HG02642 (cell line): ENCODE measurements at regions not wholly inside any gene's neighbourhood (a gene's known extent, or its start where the extent isn't known, plus 50 kb on each side); places are given as distances from the start of the nearest gene placed in this dataset.

Experiments
- ATAC-seq: cut with Tn5 transposase; IDR thresholded peaks from one replicate; pipeline ENCODE4 v1.9.1; 2021; ENCODE audit warnings: mild to moderate bottlenecking; ENCODE audit not compliant: unreplicated experiment, poor library complexity

GRCh38 chr22:22045571-22046335, 63.2 kb upstream of the TOP3B start:
- no peak for ATAC-seq

DNA sequence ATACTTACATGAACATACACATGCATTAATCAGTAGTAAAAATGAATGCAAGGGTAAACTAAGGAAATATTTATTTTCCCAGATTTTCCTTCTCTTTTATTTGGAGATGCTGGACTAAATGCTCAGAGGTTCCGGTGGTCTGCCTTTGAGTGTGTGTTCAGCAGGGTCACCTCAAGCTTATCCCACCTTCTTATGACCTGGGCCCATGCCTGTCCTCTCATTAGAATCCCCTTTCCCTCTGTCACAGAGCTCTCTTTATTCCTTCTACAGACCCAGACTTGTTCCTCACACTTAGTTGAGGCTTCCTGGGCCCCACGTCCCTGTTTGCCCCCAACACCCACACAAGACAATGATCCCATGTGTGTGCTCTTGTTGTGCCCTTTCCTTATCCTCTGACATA, 61.6 kb upstream of the TOP3B start:
- ATAC-seq = no peak

- no peak for ATAC-seq
Observed at GRCh38 chr22:22043296-22044078, 60.9 kb upstream of the TOP3B start.

DNA sequence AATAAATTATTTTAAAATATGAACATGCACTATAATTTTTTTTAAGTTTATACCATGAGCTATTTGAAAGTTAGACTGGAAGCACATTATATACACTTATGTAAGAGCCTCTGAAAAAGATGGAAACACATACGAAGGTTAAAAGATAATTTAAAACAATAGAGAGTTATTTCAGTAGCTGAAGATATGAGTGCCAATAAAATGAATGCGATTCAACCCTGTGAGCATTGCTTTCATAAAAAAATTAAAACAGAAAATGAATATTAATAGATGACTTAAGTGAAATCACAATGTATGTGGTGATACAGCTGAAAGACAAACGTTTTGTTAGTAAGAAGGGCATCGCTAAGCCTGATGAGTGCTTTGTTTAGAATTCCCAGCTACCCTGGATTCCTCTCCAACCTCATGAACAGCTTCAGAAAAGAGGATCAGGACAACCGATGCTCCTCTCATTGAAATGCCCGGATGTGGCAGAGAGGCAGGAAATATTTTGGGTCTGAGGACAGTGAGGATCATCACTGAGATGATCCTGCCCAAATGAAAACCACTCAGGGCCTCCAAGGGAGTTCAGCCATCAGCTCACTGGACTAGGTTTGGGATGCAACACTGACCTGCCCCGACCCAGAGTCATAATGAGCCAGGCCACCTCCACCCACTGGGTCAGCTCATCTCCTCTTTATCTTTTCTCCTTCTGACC, 60.2 kb upstream of the TOP3B start:
- no peak for ATAC-seq

GRCh38 chr22:22042009-22042408, 59.4 kb upstream of the TOP3B start:
- no peak for ATAC-seq

GRCh38 chr22:22040908-22041307, 58.3 kb upstream of the TOP3B start:
- ATAC-seq = no peak

DNA sequence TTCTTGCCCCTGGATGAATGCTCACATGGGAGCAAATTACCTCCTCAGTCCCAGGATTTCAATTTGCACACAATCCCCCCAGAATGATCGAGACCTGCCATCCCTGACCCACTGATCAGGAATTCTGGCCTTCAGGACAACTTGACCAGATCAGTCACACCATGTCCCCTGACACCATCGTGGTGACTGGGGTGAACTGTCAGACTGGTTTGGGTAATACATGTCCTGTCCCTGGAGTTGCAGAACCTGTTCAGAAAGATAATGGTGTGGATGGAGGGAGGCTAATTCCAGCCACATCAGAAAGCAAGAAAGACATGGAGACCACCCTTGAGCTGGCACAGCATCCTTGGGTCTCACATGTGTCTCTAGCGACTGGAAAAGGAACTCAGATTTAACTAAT, 57.9 kb upstream of the TOP3B start:
- ATAC-seq = no peak

DNA sequence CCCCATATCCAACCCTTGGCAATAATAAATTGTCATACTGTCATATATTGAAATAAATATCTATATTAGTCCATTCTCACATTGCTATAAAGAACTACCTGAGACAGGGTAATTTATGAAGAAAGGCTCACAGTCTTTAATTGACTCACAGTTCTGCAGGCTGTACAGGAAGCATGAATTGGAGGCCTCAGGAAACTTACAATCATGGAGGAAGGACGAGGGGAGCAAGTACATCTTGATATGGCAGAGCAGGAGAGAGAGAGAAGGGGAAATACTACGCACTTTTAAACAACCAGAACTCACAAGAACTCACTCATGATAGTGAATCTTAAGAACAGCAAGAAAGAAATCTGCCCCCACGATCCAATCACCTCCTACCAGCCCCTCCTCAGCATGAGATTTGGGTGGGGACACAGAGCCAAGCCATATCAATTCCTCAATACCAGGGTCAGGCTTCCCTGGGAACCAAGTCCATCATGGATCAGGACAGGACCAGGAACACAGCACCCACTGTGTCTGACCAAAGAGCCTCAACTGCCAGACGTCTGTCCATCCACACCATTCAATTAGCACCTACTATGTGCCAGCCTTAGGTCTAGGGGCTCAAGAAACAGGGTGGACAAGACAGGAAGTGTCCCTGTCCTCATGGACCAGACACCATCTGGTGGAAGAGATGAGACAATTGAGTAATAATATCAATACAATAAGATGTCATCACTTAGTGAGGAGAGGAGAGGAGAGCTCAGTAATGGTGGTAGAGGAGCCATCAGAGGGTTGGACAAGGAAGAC, 56.9 kb upstream of the TOP3B start:
- no peak for ATAC-seq

GRCh38 chr22:22038178-22038880, 55.7 kb upstream of the TOP3B start:
- no peak for ATAC-seq

DNA sequence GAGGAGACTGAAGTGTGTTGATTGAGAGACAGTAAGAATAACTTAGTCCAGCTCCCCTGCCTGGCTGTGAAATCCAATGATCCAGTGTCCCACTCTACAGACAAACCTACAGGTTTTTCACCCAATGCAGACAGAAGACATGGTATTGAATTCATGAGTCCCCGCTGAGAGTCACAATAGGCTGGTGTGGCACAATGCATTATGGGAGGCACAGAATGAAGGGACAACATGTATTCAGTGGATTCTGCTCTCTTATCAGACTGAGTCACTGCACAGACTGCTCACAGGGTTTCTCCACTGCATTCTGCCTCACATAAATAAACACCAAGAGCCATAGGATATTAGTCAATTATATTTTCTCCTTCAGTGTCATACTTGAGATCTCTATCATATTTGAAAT, 55.2 kb upstream of the TOP3B start:
- ATAC-seq = no peak

DNA sequence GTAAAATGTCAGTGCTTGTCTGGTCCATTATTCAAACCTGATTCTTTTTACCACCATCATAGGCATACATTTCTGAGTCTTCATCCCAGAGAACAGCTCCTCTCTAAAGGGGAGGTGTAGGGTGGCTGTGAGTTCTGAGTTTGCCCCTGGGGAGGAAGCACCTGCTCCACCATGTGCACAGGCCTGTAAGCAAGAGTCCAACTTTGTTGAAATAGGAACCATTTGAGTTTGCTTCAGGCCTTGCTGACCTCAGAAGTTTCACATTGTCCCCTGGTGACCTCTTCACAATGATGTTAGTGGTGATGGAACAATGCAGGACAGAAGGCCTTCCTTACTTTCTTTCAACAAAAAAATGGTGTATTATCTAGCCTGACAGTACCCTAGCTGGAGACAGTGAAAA, 54.6 kb upstream of the TOP3B start:
- ATAC-seq = no peak

- ATAC-seq = no peak
Observed at GRCh38 chr22:22036588-22036987, 54.0 kb upstream of the TOP3B start.

DNA sequence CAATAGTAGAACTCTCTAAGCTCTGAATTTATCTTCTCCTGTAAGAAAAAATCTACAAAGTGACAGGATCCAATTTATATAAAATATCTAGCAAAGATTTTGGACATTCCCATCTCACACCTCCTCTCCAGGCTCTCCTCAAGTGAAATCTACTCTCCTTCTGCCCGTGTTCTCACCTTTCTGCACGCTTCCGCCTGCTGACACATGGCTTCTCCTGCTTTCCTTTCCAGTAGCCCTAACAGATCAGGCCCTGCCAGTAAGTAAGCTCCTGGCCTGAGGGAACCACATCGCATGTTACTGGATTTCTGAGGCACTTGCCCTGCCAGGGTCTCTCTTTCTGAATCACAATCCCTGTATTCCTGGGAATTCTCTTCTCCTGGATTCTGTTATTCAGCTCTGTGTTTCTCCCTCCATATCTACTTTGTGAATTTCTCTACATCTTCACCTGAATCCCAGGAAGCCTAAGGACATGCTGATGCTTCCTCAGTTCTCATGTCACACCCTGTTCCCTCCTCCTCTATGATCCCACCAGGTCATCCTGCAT, 53.3 kb upstream of the TOP3B start:
- no peak for ATAC-seq

DNA sequence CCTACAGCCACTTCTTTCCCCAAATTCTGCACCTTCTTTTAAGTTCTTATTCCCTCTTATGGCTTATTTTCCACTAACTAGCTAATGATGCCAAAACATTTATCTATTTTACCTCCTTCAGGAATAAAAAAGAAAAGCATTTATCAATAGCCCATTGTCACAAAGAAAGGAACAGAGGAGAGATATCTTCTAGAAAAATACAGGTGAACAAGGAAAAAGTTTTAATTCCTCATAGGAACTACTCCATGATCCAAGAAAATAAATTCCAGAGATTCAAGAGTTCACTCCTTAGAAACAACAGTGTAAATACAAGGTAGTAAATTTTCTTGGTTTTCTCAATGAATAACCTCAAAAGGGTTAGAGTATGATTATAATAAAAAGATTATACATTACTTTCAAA, 52.6 kb upstream of the TOP3B start:
- ATAC-seq = no peak

- no peak for ATAC-seq
Observed at GRCh38 chr22:22034469-22035132, 52.0 kb upstream of the TOP3B start.

DNA sequence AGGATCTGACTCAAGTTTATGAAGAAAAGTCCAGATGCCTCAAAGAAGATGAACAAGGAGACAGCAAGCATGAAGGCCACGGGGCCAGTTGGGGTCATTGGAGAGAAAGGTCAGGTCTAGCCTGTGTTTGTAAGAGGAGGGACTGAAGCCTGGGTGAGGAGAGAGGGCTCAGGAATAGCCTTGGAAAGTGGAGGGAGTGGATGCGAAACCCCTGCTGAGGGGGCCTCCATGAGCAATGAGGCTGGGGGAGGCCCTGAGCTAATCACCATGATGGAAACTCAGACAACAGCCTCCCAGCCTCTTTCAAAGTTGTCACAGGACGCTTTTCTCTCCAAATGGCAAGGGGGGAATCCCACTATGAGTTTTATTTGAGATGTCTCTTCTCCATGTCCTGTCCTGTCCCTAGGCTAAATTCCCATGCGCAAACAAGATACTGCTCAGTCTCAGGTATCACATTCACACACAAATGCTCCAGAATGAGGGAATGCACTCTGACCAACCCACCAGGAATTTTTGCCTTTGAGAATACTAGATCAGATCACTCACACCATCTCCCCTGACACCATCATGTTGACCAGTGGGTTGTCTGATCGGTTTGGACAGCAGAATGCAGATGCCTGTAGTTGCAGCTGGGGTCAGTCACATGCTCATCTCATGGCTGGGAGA, 51.3 kb upstream of the TOP3B start:
- ATAC-seq = no peak

- ATAC-seq = no peak
Observed at GRCh38 chr22:22032906-22033802, 50.6 kb upstream of the TOP3B start.
